GM18870 (cell line): ENCODE measurements at regions not wholly inside any gene's neighbourhood (a gene's known extent, or its start where the extent isn't known, plus 50 kb on each side); places are given as distances from the start of the nearest gene placed in this dataset.

Experiments
- ATAC-seq: cut with Tn5 transposase; IDR thresholded peaks from one replicate; pipeline ENCODE4 v1.9.1; 2021; ENCODE audit warnings: moderate library complexity; ENCODE audit not compliant: unreplicated experiment

GRCh38 chr9:108724122-108724521, 131.7 kb downstream of the ACTL7B start:
- no peak for ATAC-seq

- no peak for ATAC-seq
Observed at GRCh38 chr9:108722396-108722795, 133.4 kb downstream of the ACTL7B start.

- no peak for ATAC-seq
Observed at GRCh38 chr9:108720191-108720642, 135.6 kb downstream of the ACTL7B start.

- ATAC-seq = no peak
Observed at GRCh38 chr9:108710424-108710823, 145.4 kb downstream of the ACTL7B start.

- no peak for ATAC-seq
Observed at GRCh38 chr9:108709997-108710396, 145.8 kb downstream of the ACTL7B start.

- no peak for ATAC-seq
Observed at GRCh38 chr9:108709126-108709525, 146.7 kb downstream of the ACTL7B start.

- no peak for ATAC-seq
Observed at GRCh38 chr9:108708448-108708847, 147.3 kb downstream of the ACTL7B start.

GRCh38 chr9:108707120-108707519, 148.7 kb downstream of the ACTL7B start:
- ATAC-seq = no peak

GRCh38 chr9:108704156-108704852, 151.5 kb downstream of the ACTL7B start:
- ATAC-seq = no peak

GRCh38 chr9:108703429-108703828, 152.4 kb downstream of the ACTL7B start:
- ATAC-seq = no peak

- no peak for ATAC-seq
Observed at GRCh38 chr9:108702681-108703080, 153.1 kb downstream of the ACTL7B start.

- ATAC-seq = no peak
Observed at GRCh38 chr9:108698801-108699200, 157.0 kb downstream of the ACTL7B start.

GRCh38 chr9:108698231-108698630, 157.6 kb downstream of the ACTL7B start:
- no peak for ATAC-seq

- no peak for ATAC-seq
Observed at GRCh38 chr9:108696156-108696555, 159.6 kb downstream of the ACTL7B start.

GRCh38 chr9:108694170-108694569, 161.6 kb downstream of the ACTL7B start:
- ATAC-seq = no peak

GRCh38 chr9:108691614-108692013, 164.2 kb downstream of the ACTL7B start:
- ATAC-seq = no peak

GRCh38 chr9:108688676-108689075, 167.1 kb downstream of the ACTL7B start:
- no peak for ATAC-seq

GRCh38 chr9:108688051-108688450, 167.7 kb downstream of the ACTL7B start:
- ATAC-seq = no peak

GRCh38 chr9:108687006-108687987, 168.5 kb downstream of the ACTL7B start:
- ATAC-seq = no peak

- no peak for ATAC-seq
Observed at GRCh38 chr9:108684288-108685025, 171.3 kb downstream of the ACTL7B start.

- ATAC-seq = no peak
Observed at GRCh38 chr9:108683245-108683644, 172.5 kb downstream of the ACTL7B start.
